IMR-90 (cell line): ENCODE measurements at regions not wholly inside any gene's neighbourhood (a gene's known extent, or its start where the extent isn't known, plus 50 kb on each side); places are given as distances from the start of the nearest gene placed in this dataset.

ENCODE experiments used
- CEBPB ChIP-seq: IDR thresholded peaks from 2 replicates; pipeline ENCODE4 v1.6.1; 2012; ENCODE audit warnings: low read depth, low read length, improper control_type of control experiment
- CHD1 ChIP-seq: IDR thresholded peaks from 2 replicates; pipeline ENCODE4 v1.6.1; 2012; ENCODE audit warnings: low read depth, low read length, improper control_type of control experiment
- MAFK ChIP-seq: IDR thresholded peaks from 2 replicates; pipeline ENCODE4 v1.6.1; 2012; ENCODE audit warnings: low read depth, low read length, improper control_type of control experiment
- MAZ ChIP-seq: IDR thresholded peaks from 2 replicates; pipeline ENCODE4 v1.6.1; 2012; ENCODE audit warnings: low read depth, mild to moderate bottlenecking, low read length, improper control_type of control experiment, moderate library complexity, borderline replicate concordance
- POLR2A ChIP-seq: IDR thresholded peaks from 2 replicates; pipeline ENCODE4 v1.6.1; 2012; ENCODE audit warnings: mild to moderate bottlenecking, low read depth, low read length
- RAD21 ChIP-seq: IDR thresholded peaks from 2 replicates; pipeline ENCODE4 v1.6.1; 2012; ENCODE audit warnings: low read length, improper control_type of control experiment
- RFX5 ChIP-seq: IDR thresholded peaks from 2 replicates; pipeline ENCODE4 v1.8.0; 2012; ENCODE audit warnings: low read depth, mild to moderate bottlenecking, low read length, moderate library complexity
- SMC3 ChIP-seq: fragments of 150-350 bp; IDR thresholded peaks from 2 replicates; pipeline ENCODE4 v1.6.1; 2016; ENCODE audit warnings: low read depth, mild to moderate bottlenecking, antibody characterized with exemption, low read length, moderate library complexity
- TF ChIP-seq, protein P1 (sequence below): fragments of 150-350 bp; IDR thresholded peaks from 2 replicates; pipeline ENCODE4 v1.6.1; 2017; ENCODE audit warnings: mild to moderate bottlenecking, antibody characterized with exemption, low read length, low read depth
- TF ChIP-seq, protein P2 (sequence below): conservative IDR thresholded peaks from 2 replicates; pipeline ENCODE4 v1.5.1; 2012; ENCODE audit warnings: mild to moderate bottlenecking, low read depth, low read length, improper control_type of control experiment
- TF ChIP-seq, protein P3 (sequence below): fragments of 150-350 bp; IDR thresholded peaks from 2 replicates; pipeline ENCODE4 v1.6.1; 2016; ENCODE audit warnings: low read depth, mild to moderate bottlenecking, low read length, moderate library complexity, borderline replicate concordance

DNA sequence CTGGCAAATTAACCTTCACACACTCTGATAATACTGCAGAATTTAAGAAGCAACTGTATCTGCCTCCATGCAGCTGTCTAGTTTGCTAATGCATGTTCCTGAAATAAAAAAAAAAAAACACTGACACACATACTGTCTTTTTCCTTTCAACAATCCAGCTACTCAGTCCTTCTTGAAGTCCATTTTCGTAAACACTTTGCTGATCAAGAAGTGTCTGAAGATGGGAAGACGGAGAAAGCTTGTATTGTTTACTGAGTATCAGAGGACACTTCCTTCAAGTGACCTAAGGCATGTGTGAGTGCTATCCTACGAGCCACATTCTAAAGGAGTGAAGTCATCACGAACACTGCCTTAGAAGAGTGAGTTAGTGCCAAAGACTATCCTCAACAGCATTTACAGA, 82.6 kb downstream of the LUZP4 start:
- TF ChIP-seq, protein P1, sequence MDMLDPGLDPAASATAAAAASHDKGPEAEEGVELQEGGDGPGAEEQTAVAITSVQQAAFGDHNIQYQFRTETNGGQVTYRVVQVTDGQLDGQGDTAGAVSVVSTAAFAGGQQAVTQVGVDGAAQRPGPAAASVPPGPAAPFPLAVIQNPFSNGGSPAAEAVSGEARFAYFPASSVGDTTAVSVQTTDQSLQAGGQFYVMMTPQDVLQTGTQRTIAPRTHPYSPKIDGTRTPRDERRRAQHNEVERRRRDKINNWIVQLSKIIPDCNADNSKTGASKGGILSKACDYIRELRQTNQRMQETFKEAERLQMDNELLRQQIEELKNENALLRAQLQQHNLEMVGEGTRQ = no peak
- TF ChIP-seq, protein P2, sequence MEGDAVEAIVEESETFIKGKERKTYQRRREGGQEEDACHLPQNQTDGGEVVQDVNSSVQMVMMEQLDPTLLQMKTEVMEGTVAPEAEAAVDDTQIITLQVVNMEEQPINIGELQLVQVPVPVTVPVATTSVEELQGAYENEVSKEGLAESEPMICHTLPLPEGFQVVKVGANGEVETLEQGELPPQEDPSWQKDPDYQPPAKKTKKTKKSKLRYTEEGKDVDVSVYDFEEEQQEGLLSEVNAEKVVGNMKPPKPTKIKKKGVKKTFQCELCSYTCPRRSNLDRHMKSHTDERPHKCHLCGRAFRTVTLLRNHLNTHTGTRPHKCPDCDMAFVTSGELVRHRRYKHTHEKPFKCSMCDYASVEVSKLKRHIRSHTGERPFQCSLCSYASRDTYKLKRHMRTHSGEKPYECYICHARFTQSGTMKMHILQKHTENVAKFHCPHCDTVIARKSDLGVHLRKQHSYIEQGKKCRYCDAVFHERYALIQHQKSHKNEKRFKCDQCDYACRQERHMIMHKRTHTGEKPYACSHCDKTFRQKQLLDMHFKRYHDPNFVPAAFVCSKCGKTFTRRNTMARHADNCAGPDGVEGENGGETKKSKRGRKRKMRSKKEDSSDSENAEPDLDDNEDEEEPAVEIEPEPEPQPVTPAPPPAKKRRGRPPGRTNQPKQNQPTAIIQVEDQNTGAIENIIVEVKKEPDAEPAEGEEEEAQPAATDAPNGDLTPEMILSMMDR = no peak
- no peak for TF ChIP-seq SMC3
- no peak for TF ChIP-seq MAFK
- TF ChIP-seq RFX5 = no peak
- TF ChIP-seq, protein P3, sequence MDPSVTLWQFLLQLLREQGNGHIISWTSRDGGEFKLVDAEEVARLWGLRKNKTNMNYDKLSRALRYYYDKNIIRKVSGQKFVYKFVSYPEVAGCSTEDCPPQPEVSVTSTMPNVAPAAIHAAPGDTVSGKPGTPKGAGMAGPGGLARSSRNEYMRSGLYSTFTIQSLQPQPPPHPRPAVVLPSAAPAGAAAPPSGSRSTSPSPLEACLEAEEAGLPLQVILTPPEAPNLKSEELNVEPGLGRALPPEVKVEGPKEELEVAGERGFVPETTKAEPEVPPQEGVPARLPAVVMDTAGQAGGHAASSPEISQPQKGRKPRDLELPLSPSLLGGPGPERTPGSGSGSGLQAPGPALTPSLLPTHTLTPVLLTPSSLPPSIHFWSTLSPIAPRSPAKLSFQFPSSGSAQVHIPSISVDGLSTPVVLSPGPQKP = no peak
- no peak for TF ChIP-seq CEBPB
- no peak for TF ChIP-seq RAD21
- TF ChIP-seq MAZ = no peak
- TF ChIP-seq POLR2A = no peak
- TF ChIP-seq CHD1 = no peak
